Sigmoid colon (tissue), 4 donors: ENCODE measurements at regions not wholly inside any gene's neighbourhood (a gene's known extent, or its start where the extent isn't known, plus 50 kb on each side); places are given as distances from the start of the nearest gene placed in this dataset.

ENCODE experiments used
- CTCF ChIP-seq, 4 experiments: fragments of 450-650 bp in 3 of 4; fragments of 200-600 bp in 1 of 4; IDR thresholded peaks; one replicate each; pipeline ENCODE4 v1.5.1; 2016 to 2019; ENCODE audit warnings: antibody characterized with exemption in 4 of 4, mild to moderate bottlenecking in 3 of 4, moderate library complexity in 2 of 4
- EP300 ChIP-seq, 4 donors: sonication (generic); formaldehyde crosslinking; IDR thresholded peaks; one replicate each; pipeline ENCODE4 v1.6.1; 2017; ENCODE audit warnings: antibody characterized with exemption in 4 of 4
- POLR2A ChIP-seq, 2 donors: fragments of 450-650 bp; IDR thresholded peaks; one replicate each; pipeline ENCODE4 v1.6.1; 2016; ENCODE audit warnings: antibody characterized with exemption in 2 of 2, mild to moderate bottlenecking in 2 of 2, moderate library complexity in 2 of 2
- POLR2AphosphoS5 ChIP-seq, 4 donors: sonication (generic); formaldehyde crosslinking; IDR thresholded peaks; one replicate each; pipeline ENCODE4 v1.6.1; 2017; ENCODE audit warnings: antibody characterized with exemption in 4 of 4

DNA sequence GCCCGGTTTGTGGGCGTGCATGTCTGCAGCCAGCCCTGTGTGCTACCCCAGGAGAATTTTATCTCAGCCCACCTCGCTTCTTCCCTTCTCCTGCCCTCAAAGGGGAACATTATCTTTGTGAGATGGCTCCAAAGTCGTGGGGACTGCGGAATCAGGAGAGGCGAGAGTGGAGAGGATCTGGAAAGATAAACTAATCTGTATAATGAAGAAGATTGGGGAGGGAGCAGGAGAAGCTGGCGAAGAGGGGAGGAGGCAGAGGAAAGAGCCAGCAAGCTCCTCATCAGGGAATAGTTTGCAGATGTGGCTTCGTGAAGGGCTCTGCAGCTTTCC, 310.3 kb downstream of the MATN1 start:
- TF ChIP-seq POLR2AphosphoS5 (IDR thresholded peaks at IDR 0.05) (no peak), CTCF (IDR thresholded peaks at IDR 0.05) (no peak), POLR2A (IDR thresholded peaks at IDR 0.05) (no peak), EP300 (IDR thresholded peaks at IDR 0.05) (no peak)
